Osteocyte (in vitro differentiated cells): ENCODE measurements at regions not wholly inside any gene's neighbourhood (a gene's known extent, or its start where the extent isn't known, plus 50 kb on each side); places are given as distances from the start of the nearest gene placed in this dataset.
"Not testable (repeated sequence)": the region's sequence is repeated elsewhere in the genome, so short reads cannot be mapped to it uniquely, and the experiment has no call there.

Experiments used
- DNase-seq: peaks from one replicate; pipeline ENCODE4 v3.0.0; 2021; ENCODE audit warnings: mixed read lengths; ENCODE audit not compliant: unreplicated experiment; ENCODE audit errors: extremely low spot score
- H3K27ac Mint-ChIP-seq: one replicate; pipeline ENCODE4 v1.8.0; 2021; ENCODE audit warnings: mild to moderate bottlenecking, mixed read lengths; ENCODE audit not compliant: unreplicated experiment
- H3K27me3 Mint-ChIP-seq: one replicate; pipeline ENCODE4 v1.8.0; 2021; ENCODE audit warnings: mixed read lengths; ENCODE audit not compliant: unreplicated experiment
- H3K36me3 Mint-ChIP-seq: one replicate; pipeline ENCODE4 v1.8.0; 2021; ENCODE audit warnings: mixed read lengths; ENCODE audit not compliant: unreplicated experiment
- H3K4me1 Mint-ChIP-seq: one replicate; pipeline ENCODE4 v1.8.0; 2021; ENCODE audit warnings: mixed read lengths; ENCODE audit not compliant: unreplicated experiment
- H3K4me3 Mint-ChIP-seq: one replicate; pipeline ENCODE4 v1.8.0; 2021; ENCODE audit warnings: mild to moderate bottlenecking, moderate library complexity, mixed read lengths; ENCODE audit not compliant: unreplicated experiment
- H3K9me3 Mint-ChIP-seq: one replicate; pipeline ENCODE4 v1.8.0; 2021; ENCODE audit warnings: mixed read lengths; ENCODE audit not compliant: unreplicated experiment
- CTCF ChIP-seq: fragments of 200-600 bp; sonication (generic); IDR thresholded peaks from 2 replicates; pipeline ENCODE4 v1.5.0; 2021; ENCODE audit warnings: antibody characterized with exemption, mild to moderate bottlenecking, moderate library complexity

GRCh38 chr1:70587872-70588366, 176.9 kb downstream of the CTH start:
- Mint-ChIP-seq H3K36me3 (no peaks in the 10 kb centered on the region), H3K9me3 (no peaks in the 10 kb centered on the region), H3K27ac (no peak overlapping the region), H3K4me3 (no peak overlapping the region), H3K27me3 (no peaks in the 10 kb centered on the region), H3K4me1 (no peaks in the 10 kb centered on the region)
- no peak for DNase-seq
- TF ChIP-seq CTCF: no peak

GRCh38 chr1:70593551-70593950, 182.5 kb downstream of the CTH start:
- not testable (repeated sequence) for H3K9me3 Mint-ChIP-seq, H3K27me3 Mint-ChIP-seq, H3K36me3 Mint-ChIP-seq, H3K4me3 Mint-ChIP-seq, H3K4me1 Mint-ChIP-seq, H3K27ac Mint-ChIP-seq, DNase-seq

GRCh38 chr1:70608815-70609214, 197.7 kb downstream of the CTH start:
- H3K4me3 Mint-ChIP-seq: no peak overlapping the region
- DNase-seq: no peak
- peaks cover 4% of the 10 kb centered on the region for H3K27me3 Mint-ChIP-seq
- H3K4me1 Mint-ChIP-seq: no peaks in the 10 kb centered on the region
- H3K36me3 Mint-ChIP-seq: no peaks in the 10 kb centered on the region
- TF ChIP-seq CTCF: no peak
- no peak overlapping the region for H3K27ac Mint-ChIP-seq
- H3K9me3 Mint-ChIP-seq: no peaks in the 10 kb centered on the region

- H3K9me3 Mint-ChIP-seq, H3K36me3 Mint-ChIP-seq, H3K27me3 Mint-ChIP-seq, H3K27ac Mint-ChIP-seq, H3K4me3 Mint-ChIP-seq, H3K4me1 Mint-ChIP-seq, DNase-seq: not testable (repeated sequence)
Observed at GRCh38 chr1:70610164-70610563, 199.1 kb downstream of the CTH start.

- Mint-ChIP-seq H3K27ac (no peak overlapping the region), H3K36me3 (no peaks in the 10 kb centered on the region), H3K9me3 (no peaks in the 10 kb centered on the region), H3K27me3 (peaks cover 4% of the 10 kb centered on the region), H3K4me3 (no peak overlapping the region), H3K4me1 (no peaks in the 10 kb centered on the region)
- TF ChIP-seq CTCF: no peak
- no peak for DNase-seq
Observed at GRCh38 chr1:70616946-70617345, 205.9 kb downstream of the CTH start.

GRCh38 chr1:70617728-70618127, 206.7 kb downstream of the CTH start:
- Mint-ChIP-seq H3K36me3 (no peaks in the 10 kb centered on the region), H3K9me3 (no peaks in the 10 kb centered on the region), H3K4me3 (no peak overlapping the region), H3K27ac (no peak overlapping the region), H3K4me1 (no peaks in the 10 kb centered on the region), H3K27me3 (peaks cover 4% of the 10 kb centered on the region)
- DNase-seq: no peak
- TF ChIP-seq CTCF: no peak
